Naive thymus-derived CD4-positive, alpha-beta T cell (primary cell): ENCODE measurements at regions not wholly inside any gene's neighbourhood (a gene's known extent, or its start where the extent isn't known, plus 50 kb on each side); places are given as distances from the start of the nearest gene placed in this dataset.

ENCODE experiments used
- ATAC-seq: fragments of 150-1000 bp; cut with Tn5 transposase; 2 replicates; pipeline ENCODE4 v1.10.0; 2021; ENCODE audit warnings: mild to moderate bottlenecking, moderate library complexity
- CTCF ChIA-PET: fragments of 350-600 bp; sonication (Branson Sonifier 250); formaldehyde crosslinking; loops from one replicate; lab custom pipeline; 2021; ENCODE audit warnings: antibody characterized with exemption; lab: Charles Lee
- POLR2A ChIA-PET: fragments of 350-600 bp; sonication (Branson Sonifier 250); formaldehyde crosslinking; loops from one replicate; lab custom pipeline; 2021; ENCODE audit warnings: antibody characterized with exemption, inconsistent platforms; lab: Charles Lee
- DNase-seq, 9 donors: peaks; one replicate each; pipeline versions ENCODE4 v3.0.0 to v3.0.0-alpha.2; 2020 to 2022; ENCODE audit warnings: mixed read lengths in 1 of 9
- H3K27ac ChIP-seq: one replicate; pipeline ENCODE4 v1.7.0; 2013; ENCODE audit warnings: mild to moderate bottlenecking, low read depth, low read length, moderate library complexity
- H3K27me3 ChIP-seq, 2 donors: one replicate each; pipeline ENCODE4 v1.7.0; 2013; ENCODE audit warnings: low read length in 2 of 2, mild to moderate bottlenecking in 2 of 2, moderate library complexity in 2 of 2; ENCODE audit not compliant: control insufficient read depth in 2 of 2, insufficient read depth in 2 of 2
- H3K36me3 ChIP-seq, 3 experiments: 1 replicate in 2 of 3; 2 replicates in 1 of 3; pipeline ENCODE4 v1.7.0; 2013; ENCODE audit warnings: low read length in 3 of 3, mild to moderate bottlenecking in 3 of 3, moderate library complexity in 1 of 3; ENCODE audit not compliant: insufficient read depth in 3 of 3, control insufficient read depth in 2 of 3
- H3K4me1 ChIP-seq, 2 donors: one replicate each; pipeline ENCODE4 v1.7.0; 2013; ENCODE audit warnings: low read length in 2 of 2, mild to moderate bottlenecking in 2 of 2, moderate library complexity in 1 of 2; ENCODE audit not compliant: control insufficient read depth in 2 of 2, insufficient read depth in 2 of 2
- H3K4me3 ChIP-seq: 2 replicates; pipeline ENCODE4 v1.7.0; 2013; ENCODE audit warnings: mild to moderate bottlenecking, low read length
- H3K9me3 ChIP-seq, 3 experiments: 1 replicate in 2 of 3; 2 replicates in 1 of 3; pipeline ENCODE4 v1.7.0; 2013; ENCODE audit warnings: low read length in 3 of 3; ENCODE audit not compliant: control insufficient read depth in 2 of 3
- H3K27ac Mint-ChIP-seq, 9 donors: one replicate each; pipeline ENCODE4 v1.8.0; 2020 to 2022; ENCODE audit warnings: mixed read lengths in 9 of 9, mild to moderate bottlenecking in 8 of 9, moderate library complexity in 5 of 9, inconsistent platforms in 2 of 9
- H3K27me3 Mint-ChIP-seq, 5 donors: one replicate each; pipeline ENCODE4 v1.8.0; 2021 to 2022; ENCODE audit warnings: mixed read lengths in 5 of 5, mild to moderate bottlenecking in 1 of 5
- H3K36me3 Mint-ChIP-seq, 5 donors: one replicate each; pipeline ENCODE4 v1.8.0; 2020 to 2022; ENCODE audit warnings: mixed read lengths in 5 of 5, mild to moderate bottlenecking in 3 of 5, inconsistent platforms in 1 of 5
- H3K4me1 Mint-ChIP-seq, 7 donors: one replicate each; pipeline ENCODE4 v1.8.0; 2020 to 2022; ENCODE audit warnings: mixed read lengths in 7 of 7, mild to moderate bottlenecking in 3 of 7, inconsistent platforms in 1 of 7
- H3K4me3 Mint-ChIP-seq, 10 donors: one replicate each; pipeline ENCODE4 v1.8.0; 2020 to 2022; ENCODE audit warnings: mild to moderate bottlenecking in 10 of 10, mixed read lengths in 10 of 10, moderate library complexity in 6 of 10, inconsistent platforms in 2 of 10
- H3K9me3 Mint-ChIP-seq, 11 donors: one replicate each; pipeline ENCODE4 v1.8.0; 2020 to 2022; ENCODE audit warnings: mixed read lengths in 11 of 11, mild to moderate bottlenecking in 4 of 11, inconsistent platforms in 1 of 11, moderate library complexity in 1 of 11
- intact Hi-C, 2 donors: fragments of 100-400 bp; cut with micrococcal nuclease; formaldehyde crosslinking; loops; one replicate each; pipeline ENCODE4 v1.15.1; 2023

GRCh38 chr5:104733063-104733669 is 1170.6 kb upstream of the NUDT12 start:
- no peaks in the 10 kb centered on the region for H3K27me3 Mint-ChIP-seq
- no peaks in the 10 kb centered on the region for H3K4me1 Mint-ChIP-seq
- Histone ChIP-seq H3K9me3 (no peaks in the 10 kb centered on the region), H3K27ac (no peak overlapping the region), H3K36me3 (no peaks in the 10 kb centered on the region), H3K27me3 (no peaks in the 10 kb centered on the region), H3K4me1 (no peaks in the 10 kb centered on the region), H3K4me3 (no peak overlapping the region)
- H3K27ac Mint-ChIP-seq: no peak overlapping the region
- CTCF ChIA-PET: no interaction called here
- H3K9me3 Mint-ChIP-seq: peaks cover 0 to 13% (median 3%) of the 10 kb centered on the region in 11 donors
- DNase-seq (no peak), ATAC-seq (no peak)
- intact Hi-C loops: no loop called here
- no peaks in the 10 kb centered on the region for H3K36me3 Mint-ChIP-seq
- POLR2A ChIA-PET: no interaction called here
- H3K4me3 Mint-ChIP-seq: no peak overlapping the region

- no peak for DNase-seq
- no peaks in the 10 kb centered on the region for H3K9me3 ChIP-seq
- H3K27ac ChIP-seq: no peak overlapping the region
- H3K27ac Mint-ChIP-seq: no peak overlapping the region
- no peaks in the 10 kb centered on the region for H3K4me1 Mint-ChIP-seq
- intact Hi-C loops: no loop called here
- H3K4me1 ChIP-seq: no peaks in the 10 kb centered on the region
- no peaks in the 10 kb centered on the region for H3K36me3 Mint-ChIP-seq
- no peak overlapping the region for H3K4me3 ChIP-seq
- H3K27me3 ChIP-seq: no peaks in the 10 kb centered on the region
- no peaks in the 10 kb centered on the region for H3K27me3 Mint-ChIP-seq
- ChIA-PET POLR2A (no interaction called here), CTCF (no interaction called here)
- H3K4me3 Mint-ChIP-seq: no peak overlapping the region
- peaks cover 0 to 11% (median 3%) of the 10 kb centered on the region in 11 donors for H3K9me3 Mint-ChIP-seq
- H3K36me3 ChIP-seq: no peaks in the 10 kb centered on the region
- no peak for ATAC-seq
These were observed 1168.7 kb upstream of the NUDT12 start for GRCh38 chr5:104731331-104731730.

- Histone ChIP-seq H3K36me3 (no peaks in the 10 kb centered on the region), H3K4me1 (no peaks in the 10 kb centered on the region), H3K4me3 (no peak overlapping the region), H3K27me3 (no peaks in the 10 kb centered on the region), H3K27ac (no peak overlapping the region), H3K9me3 (no peaks in the 10 kb centered on the region)
- Mint-ChIP-seq H3K4me1 (no peaks in the 10 kb centered on the region), H3K36me3 (peaks cover 0 to 4% (median 0%) of the 10 kb centered on the region in 5 donors), H3K27ac (no peak overlapping the region), H3K9me3 (peaks cover 3 to 27% (median 7%) of the 10 kb centered on the region in 11 donors), H3K4me3 (no peak overlapping the region), H3K27me3 (no peaks in the 10 kb centered on the region)
- no peak for DNase-seq
- ChIA-PET POLR2A (no interaction called here), CTCF (no interaction called here)
- no peak for ATAC-seq
- intact Hi-C loops: no loop called here
These were observed 1145.4 kb upstream of the NUDT12 start for GRCh38 chr5:104708027-104708426.

GRCh38 chr5:104706600-104706999 is 1144.0 kb upstream of the NUDT12 start:
- no peaks in the 10 kb centered on the region for H3K27me3 Mint-ChIP-seq
- no peaks in the 10 kb centered on the region for H3K4me1 ChIP-seq
- H3K9me3 Mint-ChIP-seq: peaks cover 0 to 18% (median 6%) of the 10 kb centered on the region in 11 donors
- ChIA-PET CTCF (no interaction called here), POLR2A (no interaction called here)
- no peaks in the 10 kb centered on the region for H3K9me3 ChIP-seq
- H3K27ac Mint-ChIP-seq: no peak overlapping the region
- intact Hi-C loops: no loop called here
- H3K27ac ChIP-seq: no peak overlapping the region
- H3K36me3 ChIP-seq: no peaks in the 10 kb centered on the region
- H3K4me3 ChIP-seq: no peak overlapping the region
- H3K4me1 Mint-ChIP-seq: no peaks in the 10 kb centered on the region
- no peak overlapping the region for H3K4me3 Mint-ChIP-seq
- peaks cover 0 to 4% (median 0%) of the 10 kb centered on the region in 5 donors for H3K36me3 Mint-ChIP-seq
- DNase-seq: no peak
- H3K27me3 ChIP-seq: no peaks in the 10 kb centered on the region
- ATAC-seq: no peak

GRCh38 chr5:104702212-104702611 is 1139.6 kb upstream of the NUDT12 start:
- H3K4me3 ChIP-seq: no peak overlapping the region
- Mint-ChIP-seq H3K27ac (no peak overlapping the region), H3K4me3 (no peak overlapping the region), H3K9me3 (peaks cover 0 to 20% (median 10%) of the 10 kb centered on the region in 11 donors), H3K4me1 (no peaks in the 10 kb centered on the region), H3K36me3 (no peaks in the 10 kb centered on the region), H3K27me3 (no peaks in the 10 kb centered on the region)
- ATAC-seq: no peak
- CTCF ChIA-PET: no interaction called here
- H3K27me3 ChIP-seq: no peaks in the 10 kb centered on the region
- H3K27ac ChIP-seq: no peak overlapping the region
- POLR2A ChIA-PET: no interaction called here
- intact Hi-C loops: no loop called here
- no peak for DNase-seq
- no peaks in the 10 kb centered on the region for H3K4me1 ChIP-seq
- H3K9me3 ChIP-seq: peaks cover 0 to 14% (median 0%) of the 10 kb centered on the region in 3 experiments
- H3K36me3 ChIP-seq: no peaks in the 10 kb centered on the region

GRCh38 chr5:104699438-104699837 is 1136.8 kb upstream of the NUDT12 start:
- Histone ChIP-seq H3K27me3 (no peaks in the 10 kb centered on the region), H3K4me1 (no peaks in the 10 kb centered on the region), H3K36me3 (no peaks in the 10 kb centered on the region), H3K27ac (no peak overlapping the region), H3K9me3 (peaks cover 0 to 14% (median 0%) of the 10 kb centered on the region in 3 experiments), H3K4me3 (no peak overlapping the region)
- ChIA-PET CTCF (no interaction called here), POLR2A (no interaction called here)
- Mint-ChIP-seq H3K4me3 (no peak overlapping the region), H3K4me1 (no peaks in the 10 kb centered on the region), H3K36me3 (no peaks in the 10 kb centered on the region), H3K27ac (no peak overlapping the region), H3K9me3 (peaks cover 0 to 21% (median 10%) of the 10 kb centered on the region in 11 donors), H3K27me3 (no peaks in the 10 kb centered on the region)
- no peak for DNase-seq
- ATAC-seq: no peak
- intact Hi-C loops: no loop called here

- Mint-ChIP-seq H3K9me3 (peaks cover 0 to 16% (median 4%) of the 10 kb centered on the region in 11 donors), H3K36me3 (no peaks in the 10 kb centered on the region), H3K4me3 (no peak overlapping the region), H3K4me1 (no peaks in the 10 kb centered on the region), H3K27ac (no peak overlapping the region), H3K27me3 (no peaks in the 10 kb centered on the region)
- H3K27me3 ChIP-seq: no peaks in the 10 kb centered on the region
- H3K36me3 ChIP-seq: no peaks in the 10 kb centered on the region
- no peak for ATAC-seq
- no peaks in the 10 kb centered on the region for H3K4me1 ChIP-seq
- H3K9me3 ChIP-seq: no peaks in the 10 kb centered on the region
- POLR2A ChIA-PET: no interaction called here
- DNase-seq: no peak
- no peak overlapping the region for H3K27ac ChIP-seq
- CTCF ChIA-PET: no interaction called here
- H3K4me3 ChIP-seq: no peak overlapping the region
- intact Hi-C loops: no loop called here
These were observed 1098.7 kb upstream of the NUDT12 start for GRCh38 chr5:104661256-104661655.
